ENCODE measurements at regions not wholly inside any gene's neighbourhood (a gene's known extent, or its start where the extent isn't known, plus 50 kb on each side); places are given as distances from the start of the nearest gene placed in this dataset.

- no peak for DNase-seq
Measured at GRCh38 chr2:121161272-121161671, 123.7 kb downstream of the TFCP2L1 start.

- no peak for DNase-seq
Measured at GRCh38 chr2:121162893-121163292, 122.1 kb downstream of the TFCP2L1 start.

GRCh38 chr2:121164042-121164441 lies 121.0 kb downstream of the TFCP2L1 start:
- DNase-seq, result no peak

DNA sequence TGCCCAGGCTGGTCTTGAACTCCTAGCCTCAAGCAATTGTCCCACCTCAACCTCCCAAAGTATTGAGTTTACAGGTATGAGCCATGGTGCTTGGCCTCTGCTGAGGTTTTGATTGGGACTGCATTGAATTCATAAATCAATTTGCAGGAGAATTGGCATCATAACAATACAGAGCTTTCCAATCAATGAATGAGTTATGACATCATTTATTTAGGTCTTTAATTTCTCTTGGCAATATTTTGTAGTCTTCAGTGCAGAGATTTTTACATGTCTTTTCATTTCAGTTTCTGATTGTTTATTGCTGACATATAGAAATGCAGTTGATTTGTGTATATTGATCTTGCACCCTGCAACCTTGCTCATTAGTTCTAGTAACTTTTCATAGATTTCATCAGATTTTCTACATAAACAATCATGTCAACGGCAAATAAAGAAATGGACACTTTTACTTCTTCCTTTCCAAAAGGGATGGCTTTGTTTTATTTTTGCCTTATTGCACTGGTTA lies 119.9 kb downstream of the TFCP2L1 start:
- no peak for DNase-seq
